KG1 (cell line): ENCODE measurements at regions not wholly inside any gene's neighbourhood (a gene's known extent, or its start where the extent isn't known, plus 50 kb on each side); places are given as distances from the start of the nearest gene placed in this dataset.
"Not testable (repeated sequence)": the region's sequence is repeated elsewhere in the genome, so short reads cannot be mapped to it uniquely, and the experiment has no call there.

Experiments used
- DNase-seq: peaks from one replicate; lab custom pipeline; 2025; lab: John Stamatoyannopoulos, UW

DNA sequence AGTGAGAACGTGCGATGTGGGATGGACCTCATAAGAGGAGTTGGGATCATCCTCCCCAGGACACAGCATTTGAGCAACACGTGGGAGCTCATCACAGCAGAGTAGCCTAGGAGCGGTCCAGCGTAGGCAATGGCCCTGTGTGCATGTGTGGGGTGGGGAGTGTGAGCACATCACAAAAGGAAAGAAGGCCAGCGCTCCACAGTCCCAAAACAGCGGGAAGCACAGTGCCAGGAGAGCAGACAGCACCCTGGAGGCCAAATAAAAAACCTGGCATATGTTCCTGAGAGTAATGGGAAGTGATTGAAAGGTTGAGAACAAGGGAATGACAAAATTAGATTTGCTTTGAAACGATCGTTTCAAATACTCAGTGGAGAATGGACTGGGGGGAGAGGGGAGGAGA is 226.0 kb downstream of the C7orf25 start:
- DNase-seq, result no peak

DNA sequence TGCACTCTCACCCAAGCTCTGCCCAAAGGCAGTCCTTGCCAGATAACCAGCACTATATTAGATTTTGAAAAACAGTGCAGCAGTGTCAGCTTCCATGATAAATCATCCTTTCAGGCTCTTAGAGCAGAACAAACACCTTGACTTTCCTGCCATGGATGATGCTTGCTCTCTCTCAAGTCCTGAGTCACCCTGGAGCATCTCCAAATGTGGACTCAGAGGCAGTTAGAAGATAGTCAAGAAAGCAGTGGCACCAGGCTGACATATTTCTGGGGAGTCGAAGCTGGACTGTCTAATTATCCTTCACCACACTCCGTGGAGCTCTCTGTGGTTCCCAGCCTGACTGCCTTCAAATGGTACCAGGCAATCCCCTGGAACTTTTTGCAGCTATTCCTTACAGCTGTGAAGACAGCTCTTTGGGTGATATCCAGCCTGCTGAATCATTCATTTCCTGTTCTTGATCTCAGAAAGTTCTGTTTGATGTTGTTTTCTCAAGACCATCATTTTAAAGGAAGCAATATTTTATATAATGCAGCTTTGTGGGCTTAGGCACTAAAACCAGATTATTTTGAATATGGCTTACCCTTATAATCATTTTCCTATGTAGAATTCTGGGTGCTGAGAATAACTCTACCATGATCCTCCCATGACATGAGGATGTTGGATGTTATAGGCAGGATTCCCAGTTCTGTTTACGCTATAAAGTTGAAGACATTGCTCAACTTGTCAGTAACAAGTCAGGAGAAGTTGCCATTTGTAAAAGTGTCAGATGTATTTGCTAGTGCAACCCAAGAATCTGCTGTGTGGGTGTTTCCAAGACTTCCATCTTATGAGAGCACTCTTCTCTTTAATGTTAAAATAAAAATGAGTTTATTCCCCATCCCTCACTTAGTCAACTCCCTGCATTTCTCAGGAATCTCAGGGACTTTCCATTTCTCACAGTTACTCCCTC is 233.8 kb downstream of the C7orf25 start:
- DNase-seq, result no peak

DNA sequence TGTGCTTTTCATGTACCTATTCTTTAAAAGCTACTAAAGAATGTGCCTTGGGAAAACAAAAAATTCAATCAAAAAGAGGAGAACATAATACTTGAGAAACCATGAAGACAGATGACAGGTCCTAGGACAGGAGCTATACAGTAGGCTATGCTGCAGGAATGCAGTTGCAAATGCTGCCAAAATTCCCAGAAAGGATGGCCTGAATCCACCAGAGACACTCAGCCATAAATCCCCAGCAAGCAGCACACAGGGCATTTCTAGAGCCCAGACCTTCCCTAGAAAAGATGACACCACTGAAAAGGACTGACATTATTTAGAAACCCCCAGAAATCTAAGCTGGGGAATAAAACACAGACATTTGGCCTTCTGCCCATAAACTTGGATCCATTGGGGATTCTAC is 237.3 kb downstream of the C7orf25 start:
- no peak for DNase-seq

DNA sequence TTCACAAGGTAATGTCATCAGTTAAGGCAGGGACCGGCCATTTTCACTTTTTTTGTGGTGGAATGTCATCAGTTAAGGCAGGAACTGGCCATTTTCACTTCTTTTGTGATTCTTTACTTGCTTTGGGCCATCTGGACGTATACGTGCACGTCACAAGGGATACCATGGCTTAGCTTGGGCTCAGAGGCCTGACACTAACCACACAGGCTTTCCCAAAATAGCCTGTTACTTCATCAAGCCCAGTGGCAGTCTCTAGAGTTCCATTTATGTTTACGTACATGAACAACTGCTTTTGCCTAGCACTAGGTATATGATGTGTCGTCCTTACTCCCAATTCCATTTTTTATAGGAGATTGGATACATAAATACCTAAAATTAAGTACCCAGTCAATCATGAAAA is 237.9 kb downstream of the C7orf25 start:
- no peak for DNase-seq

DNA sequence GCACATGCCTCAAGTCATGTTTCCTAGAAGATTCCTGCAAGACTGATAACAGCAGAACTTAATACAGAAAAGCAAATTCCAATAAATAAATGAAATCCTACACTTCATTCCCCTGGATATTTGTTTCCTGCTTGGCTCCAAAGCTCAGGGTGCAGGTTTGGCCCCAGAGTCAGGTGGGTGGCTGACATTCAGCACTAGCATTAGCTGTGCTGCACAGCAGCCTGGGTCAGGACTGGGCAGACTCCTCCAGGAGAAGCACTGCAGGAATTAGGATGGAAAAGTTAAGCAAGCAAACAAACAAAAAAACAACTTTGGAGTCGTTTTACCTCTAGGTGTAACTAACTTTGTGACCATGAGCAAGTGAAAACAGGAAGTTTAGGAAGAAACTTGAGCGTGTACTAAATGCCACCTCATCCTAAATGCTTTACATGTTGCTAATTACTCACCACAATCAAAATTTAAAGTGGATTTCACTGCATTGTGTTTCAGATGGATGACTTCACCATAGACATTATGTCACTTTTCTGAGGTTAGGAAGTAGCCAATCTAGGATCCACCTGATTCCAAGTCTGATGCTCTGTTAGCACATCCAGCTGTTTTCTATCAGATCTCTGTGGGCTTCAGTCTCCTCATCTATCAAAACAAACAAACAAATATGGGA is 239.4 kb downstream of the C7orf25 start:
- no peak for DNase-seq

DNA sequence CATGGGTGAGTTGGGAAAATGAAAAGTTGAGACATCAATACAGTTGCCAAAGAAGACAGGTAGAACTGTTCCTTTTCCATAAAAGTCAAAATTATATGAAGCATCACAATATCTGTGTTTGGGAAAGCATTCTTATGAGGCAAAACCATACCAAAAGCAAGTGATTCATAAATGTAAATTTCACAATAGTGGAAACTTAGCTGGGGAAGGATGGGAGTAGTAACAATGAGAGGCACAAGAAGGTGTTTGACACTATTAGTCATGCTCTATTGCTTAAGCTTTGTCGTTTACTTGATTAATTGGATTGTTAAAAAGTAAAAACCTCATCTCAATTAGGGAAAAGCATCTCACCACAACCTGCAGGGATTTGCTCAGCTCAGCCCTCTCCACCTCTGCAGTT is 240.2 kb downstream of the C7orf25 start:
- no peak for DNase-seq

DNA sequence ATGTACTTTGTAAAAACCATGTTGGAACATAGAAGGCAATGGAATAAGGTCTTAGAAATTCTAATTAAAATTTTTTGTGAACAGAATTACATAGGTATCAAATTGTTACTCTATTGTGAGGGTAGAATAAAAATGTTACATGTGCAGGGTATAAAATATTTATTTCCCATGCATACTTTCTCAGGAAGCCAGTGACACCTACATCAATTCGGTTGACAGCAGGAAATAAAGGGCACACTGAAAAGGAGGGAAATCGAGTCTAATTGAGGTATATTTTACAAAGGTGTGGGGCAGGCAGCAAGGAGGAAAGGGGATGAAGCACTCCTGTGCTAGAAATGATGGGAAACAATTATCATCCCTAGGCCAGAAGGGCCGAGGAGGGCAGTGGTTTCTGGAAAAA is 244.9 kb downstream of the C7orf25 start:
- no peak for DNase-seq

DNA sequence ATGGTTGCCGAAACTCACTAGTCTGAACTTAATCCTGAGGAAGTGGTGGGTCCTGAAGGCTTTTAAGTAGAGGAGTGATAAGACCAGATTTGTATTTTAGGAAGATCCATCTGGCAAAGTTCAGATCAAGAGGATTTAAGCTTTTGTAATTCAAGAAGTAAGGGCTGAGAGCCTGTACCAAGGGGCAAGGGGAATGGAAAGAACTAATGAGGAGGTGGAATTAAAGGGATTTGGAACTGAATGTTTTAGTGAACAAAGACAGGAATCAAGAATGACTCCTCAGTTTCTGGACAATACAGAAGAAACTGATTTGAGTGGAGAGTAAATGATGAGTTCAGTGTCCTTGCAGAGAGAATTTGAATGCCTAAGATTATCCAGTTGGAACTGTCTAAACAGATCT is 249.0 kb downstream of the C7orf25 start:
- DNase-seq, result no peak

DNA sequence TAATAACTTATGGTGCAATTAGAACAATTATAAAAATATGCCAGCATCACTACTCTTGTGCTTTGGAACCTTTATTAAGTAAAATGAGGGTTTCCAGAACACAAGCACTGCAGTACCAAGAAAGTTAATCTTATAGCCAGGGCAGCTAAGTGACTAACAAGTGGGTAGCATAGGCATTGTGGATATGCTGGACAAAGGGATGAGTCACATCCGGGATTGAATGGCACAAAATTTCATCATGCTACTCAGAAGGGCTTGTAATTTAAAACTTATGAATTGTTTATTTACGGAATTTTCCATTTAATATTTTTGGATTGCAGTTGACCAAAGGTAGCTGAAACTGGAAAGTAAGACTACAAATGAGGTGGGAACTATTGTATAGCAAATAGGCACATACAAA is 250.6 kb downstream of the C7orf25 start:
- DNase-seq, result no peak

DNA sequence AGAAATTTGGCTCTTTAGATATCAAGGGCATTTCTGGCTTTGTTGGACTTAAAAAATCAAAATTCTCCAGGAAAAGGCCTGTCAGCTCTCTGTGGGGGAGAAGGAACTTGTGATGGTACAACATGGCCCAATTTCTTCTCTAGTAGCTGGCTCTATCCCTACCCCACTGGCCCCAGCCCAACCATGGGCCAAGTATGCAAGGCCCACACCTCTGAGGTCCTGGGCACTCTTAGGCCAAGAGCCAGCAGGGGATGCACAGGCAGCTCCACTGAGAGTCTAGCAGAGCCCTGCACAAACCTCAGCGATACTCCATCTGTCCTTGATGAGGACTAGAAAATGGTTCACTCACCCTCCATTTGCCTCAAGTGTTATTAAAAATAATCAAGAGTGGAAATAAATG is 261.2 kb downstream of the C7orf25 start:
- no peak for DNase-seq

DNA sequence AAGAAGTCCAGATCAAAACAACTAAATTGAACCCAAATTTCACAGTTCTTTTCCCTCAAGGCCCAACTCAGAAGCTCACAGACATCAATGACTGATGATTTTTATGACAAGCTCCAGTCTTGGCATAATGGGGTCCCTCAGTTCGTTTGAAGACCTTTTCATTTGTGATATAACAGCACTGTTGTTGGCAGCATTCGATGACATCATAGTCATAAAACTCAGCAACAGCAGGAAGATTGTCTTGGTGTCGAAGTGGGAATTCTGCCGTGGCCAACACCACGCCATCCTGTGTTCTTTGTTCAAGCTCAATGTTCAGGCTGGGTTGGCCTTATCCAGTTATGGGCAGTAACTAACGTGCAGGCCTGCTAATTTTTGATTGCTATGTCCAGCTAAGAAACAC is 261.7 kb downstream of the C7orf25 start:
- no peak for DNase-seq

DNA sequence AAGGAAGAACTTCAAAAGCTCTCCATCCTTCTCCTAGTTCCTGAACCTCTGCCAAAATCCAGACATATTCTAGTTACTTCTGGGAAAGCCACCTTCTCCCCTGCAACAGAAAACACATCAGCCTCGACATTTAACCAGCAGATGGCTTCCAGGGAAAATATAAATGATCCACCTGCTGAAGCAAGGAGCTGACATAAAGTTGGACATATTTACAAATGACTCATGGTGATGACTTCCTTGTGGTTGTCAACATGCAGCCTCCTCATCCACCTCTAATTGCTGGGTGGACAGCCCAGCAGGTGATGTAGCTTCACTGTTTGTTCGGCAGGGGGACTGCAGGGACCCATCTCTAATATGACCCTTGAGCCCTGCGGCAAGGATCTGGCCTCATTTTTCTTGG is 266.0 kb downstream of the C7orf25 start:
- DNase-seq, result no peak

DNA sequence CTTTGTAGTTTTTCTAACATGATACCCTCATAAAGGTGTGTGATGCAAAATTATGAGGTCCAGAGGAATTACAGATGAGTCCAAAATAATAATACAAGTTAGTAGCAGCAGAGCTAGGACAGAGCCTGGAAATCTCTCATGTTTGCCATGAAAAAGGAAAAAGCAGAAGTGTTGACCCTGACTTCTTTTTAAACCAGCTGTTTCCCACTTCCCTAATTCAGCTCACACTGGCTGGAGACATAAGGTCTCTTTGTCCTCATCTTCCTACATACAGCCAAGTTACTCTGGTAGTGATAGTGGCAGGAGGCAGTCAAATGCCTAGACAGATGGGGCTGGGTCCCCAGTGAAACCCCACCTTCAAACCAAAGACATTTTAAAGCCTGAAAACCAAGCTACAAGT is 269.2 kb downstream of the C7orf25 start:
- no peak for DNase-seq

DNA sequence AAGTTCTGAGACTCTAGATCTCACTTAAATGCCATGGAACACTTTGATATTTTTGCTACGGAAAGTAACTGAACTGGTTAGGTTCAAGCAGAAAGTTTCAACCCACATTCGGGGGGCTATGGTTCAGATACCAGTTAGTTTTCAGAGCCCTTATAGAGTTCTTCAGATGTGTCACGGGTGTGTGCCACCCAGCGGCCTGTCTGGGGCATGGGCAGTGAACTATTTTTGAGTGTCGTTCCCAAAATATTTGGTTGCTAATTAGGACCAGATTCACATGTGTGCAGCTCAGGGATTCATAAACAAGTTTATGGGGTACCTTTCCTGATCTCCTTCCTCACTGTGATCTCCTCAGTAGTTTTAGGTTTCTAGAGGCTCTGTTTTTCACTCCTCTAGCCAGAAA is 271.9 kb downstream of the C7orf25 start:
- no peak for DNase-seq

DNA sequence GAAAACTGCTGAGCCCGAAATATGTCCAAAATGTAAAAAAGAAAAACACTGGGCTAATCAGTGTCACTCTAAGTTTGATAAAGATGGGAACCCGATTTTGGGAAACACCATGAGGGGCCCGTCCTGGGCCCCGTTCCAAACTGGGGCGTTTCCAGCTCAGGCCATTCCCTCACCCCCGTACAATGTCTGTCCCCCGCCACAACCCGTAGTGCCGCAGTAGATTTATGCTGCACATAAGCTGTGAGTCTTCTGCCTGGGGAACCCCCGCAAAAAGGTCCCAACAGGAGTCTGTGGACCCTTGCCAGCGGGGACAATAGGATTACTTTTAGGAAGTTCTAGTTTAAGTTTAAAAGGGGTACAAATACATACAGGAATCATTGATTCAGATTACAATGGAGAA is 275.5 kb downstream of the C7orf25 start:
- DNase-seq, result not testable (repeated sequence)

DNA sequence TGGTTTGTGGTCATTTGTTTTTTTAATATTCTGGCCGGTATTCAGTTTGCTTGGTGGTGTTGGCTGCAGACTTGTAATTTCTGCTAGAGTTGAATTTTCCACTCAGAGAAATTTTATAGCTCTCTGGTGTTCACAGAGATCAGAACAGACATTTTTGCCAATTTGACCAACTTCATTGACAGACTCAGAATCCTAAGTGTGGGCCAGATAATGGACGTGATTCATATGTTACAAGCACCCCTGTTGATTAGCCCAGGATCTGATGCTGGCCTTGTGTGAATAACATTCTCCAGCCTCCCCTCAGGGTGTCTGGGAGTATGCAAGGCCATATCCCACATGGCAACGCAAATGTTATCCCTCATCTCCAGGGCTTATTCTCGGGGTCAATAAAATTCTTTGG is 283.8 kb downstream of the C7orf25 start:
- no peak for DNase-seq

DNA sequence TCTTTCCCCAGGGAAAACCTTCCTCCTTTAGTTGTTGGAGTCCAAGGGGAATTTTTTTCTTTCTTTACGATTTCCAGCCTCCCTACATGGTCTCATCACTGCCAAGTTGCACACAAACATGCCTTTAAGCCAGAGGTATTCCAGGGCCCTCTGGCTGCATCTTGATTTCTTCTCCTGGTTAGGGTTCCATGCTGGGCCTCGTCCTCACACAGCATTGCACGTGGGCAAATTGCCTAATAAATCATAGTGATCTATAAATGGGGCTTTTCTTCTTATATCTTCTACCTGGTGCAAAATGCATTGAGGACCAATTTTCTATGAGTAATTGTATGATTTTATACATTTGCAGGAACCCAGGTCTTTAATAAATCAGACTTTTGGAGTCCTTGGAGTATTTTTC is 284.2 kb downstream of the C7orf25 start:
- DNase-seq, result no peak

DNA sequence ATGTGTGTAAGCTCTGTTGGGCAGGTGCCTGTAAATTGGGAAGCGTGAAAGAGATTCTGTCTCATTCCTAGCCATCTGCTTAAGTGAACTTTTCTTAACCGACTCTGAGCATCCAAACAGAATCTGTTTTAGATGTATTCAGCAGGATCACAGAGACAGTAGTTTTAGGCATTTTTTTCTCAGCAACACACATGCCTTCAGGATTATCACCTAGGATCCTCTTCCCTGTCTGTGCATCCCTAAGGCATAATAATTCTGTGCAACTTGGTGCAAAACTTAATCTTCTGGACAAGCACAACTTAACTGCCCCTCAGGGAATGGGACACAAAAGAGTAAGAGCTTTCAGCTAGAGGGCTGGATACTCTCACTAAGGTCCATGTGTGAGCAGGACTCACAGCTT is 284.8 kb downstream of the C7orf25 start:
- no peak for DNase-seq

DNA sequence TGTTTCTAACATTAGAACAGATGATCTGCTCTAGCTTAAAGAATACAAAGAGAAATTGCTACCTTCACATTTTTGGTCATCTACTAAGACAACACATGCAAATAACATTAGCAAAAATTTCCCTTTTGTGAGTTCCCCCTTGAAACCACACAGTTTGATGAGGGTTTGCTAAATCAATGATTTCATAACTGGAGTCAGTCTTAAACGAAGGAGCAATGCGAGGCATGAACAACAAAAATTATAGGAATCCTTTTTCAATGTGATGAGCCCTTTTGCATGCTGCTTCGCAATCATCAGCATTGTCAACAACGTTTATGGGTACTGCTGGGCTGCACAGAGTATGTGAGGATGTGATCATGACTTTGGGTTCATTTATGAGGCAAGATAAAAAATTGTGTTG is 286.4 kb downstream of the C7orf25 start:
- DNase-seq, result no peak

DNA sequence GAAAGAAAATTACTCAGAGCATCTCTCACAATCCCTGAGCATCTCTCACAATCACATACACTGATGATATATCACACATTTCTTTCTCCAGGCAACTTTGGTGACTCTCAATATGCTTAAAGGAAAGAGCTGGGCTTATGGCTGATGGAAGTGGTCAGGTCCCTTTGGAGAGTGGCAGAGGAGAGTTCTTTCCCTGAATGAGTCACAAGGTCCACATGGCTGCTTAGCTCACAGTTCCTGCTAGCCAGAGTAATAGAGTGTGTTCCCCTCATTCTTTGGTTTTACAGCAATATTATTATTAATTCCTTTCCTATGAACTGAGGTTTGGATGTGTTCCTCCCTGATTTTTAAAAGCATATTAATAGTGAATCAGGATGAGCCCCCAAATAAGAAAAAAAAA is 287.4 kb downstream of the C7orf25 start:
- no peak for DNase-seq

DNA sequence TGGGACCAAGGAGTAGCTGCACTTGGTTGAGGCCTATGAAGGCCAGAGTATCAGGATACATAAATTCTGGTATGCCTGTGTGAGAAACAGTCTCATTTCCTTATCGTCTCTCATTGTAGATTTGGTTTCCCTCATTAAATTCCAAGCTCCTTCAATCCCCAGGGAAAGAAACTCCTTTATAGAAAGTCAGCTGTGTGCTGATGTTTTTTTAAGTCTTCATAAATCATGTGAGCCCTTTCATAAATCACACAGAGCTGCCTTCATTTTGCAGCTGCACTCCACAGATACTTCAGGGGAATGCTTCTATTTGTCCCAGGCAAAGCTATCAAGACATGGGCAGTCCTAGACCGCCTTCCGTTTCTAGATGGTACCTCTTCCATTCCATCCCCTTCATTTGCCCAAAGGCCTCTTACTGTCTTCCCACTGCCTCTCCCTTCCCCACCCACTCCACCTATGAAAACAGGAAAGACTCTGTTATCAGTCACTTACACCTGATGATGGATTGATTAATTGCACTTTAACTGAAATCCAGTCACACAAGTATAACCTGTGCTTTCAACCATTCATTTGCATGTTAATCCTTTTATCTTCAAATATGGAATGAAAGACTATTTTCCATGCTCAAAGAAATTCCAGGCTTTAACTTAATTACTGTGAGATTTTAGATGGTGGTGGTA is 290.2 kb downstream of the C7orf25 start:
- DNase-seq, result no peak

DNA sequence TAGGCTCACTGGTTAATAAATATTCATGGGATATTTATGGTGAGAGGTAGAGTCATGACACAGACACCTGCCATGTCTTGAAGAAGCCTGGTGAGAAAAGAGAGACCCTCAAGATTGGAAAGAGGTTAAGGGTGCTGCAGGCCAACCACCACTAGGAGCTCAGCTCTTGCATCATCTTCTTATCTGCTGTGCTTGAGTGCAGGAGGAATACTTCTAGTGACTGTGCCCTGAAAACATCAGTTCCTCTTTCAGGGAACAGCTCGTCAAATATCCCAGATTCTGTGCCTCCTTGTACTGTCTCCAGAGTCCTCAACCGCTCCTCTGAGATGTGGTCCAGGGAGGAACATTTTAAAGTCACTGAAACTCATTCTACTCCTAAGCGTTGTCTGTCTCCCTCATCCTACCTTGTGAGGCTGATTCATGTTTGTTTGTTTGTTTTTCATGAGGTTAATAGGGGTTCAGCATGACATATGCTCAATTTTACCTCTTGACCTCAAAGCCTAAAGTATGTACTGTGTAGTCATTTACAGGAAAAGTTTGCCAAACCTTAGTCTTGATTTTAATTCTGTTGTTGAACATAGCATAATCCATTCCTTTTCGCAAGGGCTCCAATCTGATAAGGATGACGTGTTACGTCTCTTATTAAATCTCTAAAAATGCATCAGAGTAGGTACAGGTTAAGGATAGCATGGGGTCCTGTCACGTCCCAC is 293.1 kb downstream of the C7orf25 start:
- DNase-seq, result no peak
